ENCODE measurements at regions not wholly inside any gene's neighbourhood (a gene's known extent, or its start where the extent isn't known, plus 50 kb on each side); places are given as distances from the start of the nearest gene placed in this dataset.
"Not testable (repeated sequence)": the region's sequence is repeated elsewhere in the genome, so short reads cannot be mapped to it uniquely, and the experiment has no call there.

GRCh38 chr15:60138397-60138968 lies 134.4 kb downstream of the FOXB1 start:
- no peak for DNase-seq

GRCh38 chr15:60152386-60152785 lies 148.3 kb downstream of the FOXB1 start:
- no peak for DNase-seq

- DNase-seq = no peak
These were observed 150.7 kb downstream of the FOXB1 start for GRCh38 chr15:60154764-60155325.

GRCh38 chr15:60155661-60156060 lies 151.6 kb downstream of the FOXB1 start:
- no peak for DNase-seq

GRCh38 chr15:60160909-60161308 lies 156.8 kb downstream of the FOXB1 start:
- no peak for DNase-seq

- DNase-seq = no peak
These were observed 157.6 kb downstream of the FOXB1 start for GRCh38 chr15:60161704-60162103.

GRCh38 chr15:60162251-60162967 lies 158.3 kb downstream of the FOXB1 start:
- no peak for DNase-seq

- DNase-seq = no peak
These were observed 158.9 kb downstream of the FOXB1 start for GRCh38 chr15:60162968-60163355.

GRCh38 chr15:60165111-60165510 lies 161.0 kb downstream of the FOXB1 start:
- DNase-seq = no peak

GRCh38 chr15:60172143-60172542 lies 168.0 kb downstream of the FOXB1 start:
- DNase-seq = no peak

- peak in 1 of 4 experiments; percentile 1 for DNase-seq
These were observed 175.8 kb downstream of the FOXB1 start for GRCh38 chr15:60179786-60180391.

- not testable (repeated sequence) for DNase-seq
These were observed 177.8 kb downstream of the FOXB1 start for GRCh38 chr15:60181957-60182356.

- DNase-seq = no peak
These were observed 179.3 kb downstream of the FOXB1 start for GRCh38 chr15:60183366-60183765.

GRCh38 chr15:60184579-60184978 lies 180.5 kb downstream of the FOXB1 start:
- no peak for DNase-seq

GRCh38 chr15:60191016-60191415 lies 186.9 kb downstream of the FOXB1 start:
- DNase-seq = no peak

GRCh38 chr15:60191821-60192220 lies 187.7 kb downstream of the FOXB1 start:
- no peak for DNase-seq

- DNase-seq = no peak
These were observed 191.5 kb downstream of the FOXB1 start for GRCh38 chr15:60195611-60196010.

- DNase-seq = no peak
These were observed 193.5 kb downstream of the ANXA2 start for GRCh38 chr15:60204131-60204885.

- DNase-seq = no peak
These were observed 189.1 kb downstream of the ANXA2 start for GRCh38 chr15:60208709-60209108.

- DNase-seq = no peak
These were observed 185.2 kb downstream of the ANXA2 start for GRCh38 chr15:60212536-60212935.

- DNase-seq = no peak
These were observed 184.3 kb downstream of the ANXA2 start for GRCh38 chr15:60213377-60214000.

GRCh38 chr15:60214201-60214600 lies 183.6 kb downstream of the ANXA2 start:
- no peak for DNase-seq

All from activated CD4-positive, CD25-positive, alpha-beta regulatory T cell (primary cell).